ENCODE measurements at regions not wholly inside any gene's neighbourhood (a gene's known extent, or its start where the extent isn't known, plus 50 kb on each side); places are given as distances from the start of the nearest gene placed in this dataset.

DNA sequence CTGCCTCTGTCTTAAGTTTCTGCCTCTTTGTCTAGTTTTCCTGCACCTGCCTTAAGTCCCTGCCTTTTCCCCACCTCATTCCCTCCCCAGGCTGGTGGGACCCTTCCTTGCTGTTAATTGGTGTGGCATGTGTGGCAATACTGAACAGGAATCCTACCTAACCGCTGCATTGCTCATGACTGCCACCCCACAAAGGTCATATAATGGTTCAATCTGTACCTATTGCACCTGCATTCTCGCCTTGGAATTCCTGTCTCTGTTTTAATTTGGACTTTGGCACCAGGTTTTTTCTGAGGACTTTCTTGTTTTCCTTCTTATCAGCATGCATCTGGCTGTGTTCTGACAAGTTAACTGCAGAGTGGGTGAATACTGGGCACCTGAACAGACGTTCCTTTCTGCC is 966.2 kb upstream of the TMEM132C start:
- DNase-seq, result no peak
- Histone ChIP-seq H3K9me3 (ENCODE audit: control insufficient read depth in 2 of 3, insufficient read depth in 1 of 3, low read length in 3 of 3) (no peaks in the 10 kb centered on the region), H3K4me1 (ENCODE audit: control insufficient read depth in 2 of 3, insufficient read depth in 2 of 3, low read depth in 1 of 3, low read length in 3 of 3) (no peaks in the 10 kb centered on the region), H3K27me3 (ENCODE audit: control insufficient read depth, insufficient read depth, low read length) (no peaks in the 10 kb centered on the region), H3K36me3 (ENCODE audit: control insufficient read depth in 2 of 3, insufficient read depth in 3 of 3, low read length in 3 of 3) (no peaks in the 10 kb centered on the region), H3K4me3 (ENCODE audit: low read length in 3 of 3) (no peak overlapping the region), H3K9ac (ENCODE audit: low read length in 3 of 3) (no peak overlapping the region), H3K27ac (ENCODE audit: low read depth in 2 of 2, low read length in 2 of 2) (no peak overlapping the region)
- intact Hi-C loops (cut with DNase I), result no loop called here
- no peak for FAIRE-seq
- no peak for TF ChIP-seq CTCF (IDR thresholded peaks at IDR 0.05; ENCODE audit: borderline replicate concordance, extremely low read depth, insufficient read depth)

DNA sequence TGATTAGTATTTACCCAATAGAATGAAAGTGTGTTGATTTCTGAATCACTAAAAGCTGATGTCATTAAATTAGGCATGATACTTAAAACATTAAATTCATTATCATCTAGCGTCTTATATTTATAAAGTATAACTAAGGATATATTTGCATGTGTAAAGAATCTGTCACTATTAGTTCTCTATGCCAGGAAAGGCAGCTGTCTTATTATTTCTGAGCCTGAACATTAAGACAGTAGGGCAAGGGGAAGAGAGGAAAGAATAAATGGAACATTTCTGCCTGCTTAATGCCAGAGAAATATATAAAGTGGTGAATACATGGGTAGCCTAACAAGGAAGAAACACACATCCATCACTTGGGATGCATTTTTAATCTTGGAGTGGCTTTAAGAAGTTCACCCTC is 965.1 kb upstream of the TMEM132C start:
- H3K36me3 ChIP-seq (ENCODE audit: control insufficient read depth in 2 of 3, insufficient read depth in 3 of 3, low read length in 3 of 3), result no peaks in the 10 kb centered on the region
- no peak overlapping the region for H3K27ac ChIP-seq (ENCODE audit: low read depth in 2 of 2, low read length in 2 of 2)
- no peak for TF ChIP-seq CTCF (IDR thresholded peaks at IDR 0.05; ENCODE audit: borderline replicate concordance, extremely low read depth, insufficient read depth)
- DNase-seq (no peak), FAIRE-seq (no peak)
- no peaks in the 10 kb centered on the region for H3K9me3 ChIP-seq (ENCODE audit: control insufficient read depth in 2 of 3, insufficient read depth in 1 of 3, low read length in 3 of 3)
- H3K4me3 ChIP-seq (ENCODE audit: low read length in 3 of 3), result no peak overlapping the region
- no peak overlapping the region for H3K9ac ChIP-seq (ENCODE audit: low read length in 3 of 3)
- H3K27me3 ChIP-seq (ENCODE audit: control insufficient read depth, insufficient read depth, low read length), result no peaks in the 10 kb centered on the region
- intact Hi-C loops (cut with DNase I), result no loop called here
- H3K4me1 ChIP-seq (ENCODE audit: control insufficient read depth in 2 of 3, insufficient read depth in 2 of 3, low read depth in 1 of 3, low read length in 3 of 3), result no peaks in the 10 kb centered on the region

DNA sequence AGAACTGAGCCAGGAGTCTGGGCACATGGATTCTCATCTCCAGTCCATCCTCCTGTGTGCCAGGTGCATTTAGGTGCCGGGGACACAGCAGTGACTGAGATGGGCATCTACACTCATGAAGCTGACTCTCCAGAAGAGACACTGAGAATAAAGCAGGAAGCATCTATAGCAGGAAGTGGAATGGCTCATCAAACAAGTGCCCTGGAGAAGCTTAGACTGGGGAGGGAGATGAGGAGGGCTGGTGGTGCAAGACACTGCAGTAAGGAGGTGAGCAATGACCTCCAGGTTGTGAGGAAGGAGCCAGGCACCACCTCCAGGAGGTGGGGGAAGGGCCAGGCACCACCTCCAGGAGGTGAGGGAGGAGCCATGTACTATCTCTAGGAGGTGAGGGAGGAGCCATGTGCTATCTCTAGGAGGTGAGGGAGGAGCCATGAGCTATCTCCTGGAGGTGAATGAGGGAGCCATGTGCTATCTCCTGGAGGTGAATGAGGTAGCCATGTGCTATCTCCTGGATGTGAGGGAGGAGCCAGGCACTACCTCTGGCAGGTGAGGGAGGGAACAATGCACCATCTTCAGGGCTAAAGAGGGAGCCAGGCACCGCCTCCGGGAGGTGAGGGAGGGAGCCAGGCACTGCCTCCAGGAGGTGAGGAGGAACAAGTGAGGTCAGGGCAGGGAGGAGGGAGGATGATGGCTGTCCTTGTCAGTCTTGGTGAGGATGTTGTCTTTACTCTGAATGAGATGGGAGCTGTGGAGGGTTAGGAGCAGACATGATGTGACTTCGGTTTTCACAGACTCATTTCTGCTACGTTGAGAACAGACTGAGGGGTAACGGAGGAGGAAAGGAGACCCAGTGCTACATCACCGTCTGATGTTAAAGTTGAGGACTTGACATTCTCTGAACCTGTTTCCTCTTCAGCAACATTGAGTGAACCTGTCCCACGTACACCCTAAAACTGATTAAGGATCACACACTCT is 961.9 kb upstream of the TMEM132C start:
- Histone ChIP-seq H3K9ac (ENCODE audit: low read length in 3 of 3) (no peak overlapping the region), H3K4me1 (ENCODE audit: control insufficient read depth in 2 of 3, insufficient read depth in 2 of 3, low read depth in 1 of 3, low read length in 3 of 3) (no peaks in the 10 kb centered on the region), H3K27ac (ENCODE audit: low read depth in 2 of 2, low read length in 2 of 2) (no peak overlapping the region), H3K27me3 (ENCODE audit: control insufficient read depth, insufficient read depth, low read length) (no peaks in the 10 kb centered on the region), H3K4me3 (ENCODE audit: low read length in 3 of 3) (no peak overlapping the region), H3K9me3 (ENCODE audit: control insufficient read depth in 2 of 3, insufficient read depth in 1 of 3, low read length in 3 of 3) (no peaks in the 10 kb centered on the region), H3K36me3 (ENCODE audit: control insufficient read depth in 2 of 3, insufficient read depth in 3 of 3, low read length in 3 of 3) (no peaks in the 10 kb centered on the region)
- DNase-seq, result no peak
- TF ChIP-seq CTCF (IDR thresholded peaks at IDR 0.05; ENCODE audit: borderline replicate concordance, extremely low read depth, insufficient read depth), result no peak
- no peak for FAIRE-seq
- intact Hi-C loops (cut with DNase I), result no loop called here
